Amniotic stem cell (primary cell): ENCODE measurements at regions not wholly inside any gene's neighbourhood (a gene's known extent, or its start where the extent isn't known, plus 50 kb on each side); places are given as distances from the start of the nearest gene placed in this dataset.
"Not testable (repeated sequence)": the region's sequence is repeated elsewhere in the genome, so short reads cannot be mapped to it uniquely, and the experiment has no call there.

Experiments used
- DNase-seq: peaks from one replicate; lab custom pipeline; 2025; lab: John Stamatoyannopoulos, UW

DNA sequence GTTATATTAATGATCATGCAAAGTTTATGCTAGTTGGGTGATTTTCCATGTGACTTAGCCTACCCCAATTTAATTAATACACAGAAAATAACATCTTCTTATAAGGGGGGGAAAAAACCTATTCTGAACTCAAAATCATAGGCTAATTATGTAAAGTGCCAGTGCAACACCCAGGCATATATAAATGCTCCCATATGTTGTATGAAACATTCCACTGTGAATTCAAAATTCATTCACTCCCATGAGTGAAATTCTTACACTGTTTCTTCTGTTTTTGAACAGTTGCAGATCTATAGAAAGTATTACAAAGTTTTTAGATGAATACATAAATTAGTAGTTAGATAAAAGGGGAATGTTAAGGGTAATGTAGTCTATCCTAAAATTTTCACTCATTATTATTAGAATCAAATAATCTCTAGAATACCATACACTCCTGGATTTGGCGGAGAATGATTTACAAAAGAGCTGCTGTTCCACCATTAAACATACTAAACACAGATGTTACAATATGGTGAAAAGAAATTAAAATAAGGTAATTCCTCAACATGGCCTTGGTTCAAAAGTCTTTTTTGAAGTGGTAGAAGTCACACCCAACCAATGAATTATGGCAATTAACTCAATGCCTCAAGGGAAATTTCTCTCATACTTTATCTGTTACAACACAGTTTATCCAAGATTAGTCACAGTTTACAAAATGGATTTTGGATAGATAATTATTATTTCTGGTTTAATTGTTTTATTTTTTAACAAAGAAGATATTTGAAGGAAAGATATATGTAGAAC is 454.1 kb upstream of the FLRT2 start:
- DNase-seq: no peak

DNA sequence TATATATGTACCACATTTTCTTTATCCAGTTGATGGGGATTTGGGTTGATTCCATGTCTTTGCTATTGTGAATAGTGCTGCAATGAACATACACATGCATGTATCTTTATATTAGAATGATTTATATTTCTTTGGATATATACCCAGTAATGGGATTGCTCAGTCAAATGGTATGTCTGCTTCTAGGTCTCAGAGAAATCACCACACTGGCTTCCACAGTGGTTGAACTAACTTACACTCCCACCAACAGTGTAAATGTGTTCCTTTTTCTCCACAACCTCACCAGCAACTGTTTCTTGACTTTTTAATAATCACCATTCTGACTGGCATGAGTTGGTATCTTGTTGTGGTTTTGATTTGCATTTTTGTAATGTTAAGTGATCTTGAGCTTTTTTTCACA is 452.2 kb upstream of the FLRT2 start:
- not testable (repeated sequence) for DNase-seq

DNA sequence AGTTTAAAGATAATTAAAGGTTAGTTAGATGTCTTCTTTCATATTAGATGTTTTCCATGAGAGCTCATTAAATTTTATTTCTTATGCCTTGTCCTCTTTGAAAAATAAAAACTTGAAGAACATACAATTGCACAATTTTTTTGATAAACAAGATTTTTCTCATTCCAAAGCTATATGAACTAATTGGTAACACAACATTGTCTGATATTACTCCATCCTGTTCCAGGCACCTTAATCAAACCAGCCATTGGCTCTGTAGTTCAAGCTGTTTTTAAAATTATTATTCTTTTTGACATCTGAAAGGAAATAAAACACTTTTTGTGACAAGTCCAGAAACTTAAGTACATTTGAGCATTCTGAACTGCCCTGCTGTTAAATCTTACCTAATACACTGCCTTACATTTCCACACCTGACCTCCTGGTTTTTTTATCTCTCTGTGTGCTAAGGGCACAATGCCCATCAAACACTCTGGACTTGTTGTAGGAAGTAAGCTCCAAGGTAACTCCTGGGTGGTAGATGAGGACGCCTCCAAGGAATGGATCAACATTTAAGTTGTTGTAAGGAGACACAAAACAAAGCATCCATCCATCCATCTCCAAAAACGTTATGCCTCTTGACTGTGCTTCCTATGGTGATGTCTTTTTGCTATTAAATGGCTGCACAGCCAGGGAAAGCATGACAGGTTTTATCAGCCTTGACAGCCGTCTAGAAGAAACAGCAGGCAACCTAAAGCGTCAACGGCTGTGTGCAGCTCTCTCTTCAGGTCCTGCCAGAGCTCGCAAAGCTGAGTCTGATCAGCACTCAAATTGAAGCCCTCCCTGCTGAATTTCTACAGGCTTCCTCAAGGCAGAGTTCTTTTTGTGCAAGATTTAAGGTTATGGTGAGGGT is 449.9 kb upstream of the FLRT2 start:
- no peak for DNase-seq

DNA sequence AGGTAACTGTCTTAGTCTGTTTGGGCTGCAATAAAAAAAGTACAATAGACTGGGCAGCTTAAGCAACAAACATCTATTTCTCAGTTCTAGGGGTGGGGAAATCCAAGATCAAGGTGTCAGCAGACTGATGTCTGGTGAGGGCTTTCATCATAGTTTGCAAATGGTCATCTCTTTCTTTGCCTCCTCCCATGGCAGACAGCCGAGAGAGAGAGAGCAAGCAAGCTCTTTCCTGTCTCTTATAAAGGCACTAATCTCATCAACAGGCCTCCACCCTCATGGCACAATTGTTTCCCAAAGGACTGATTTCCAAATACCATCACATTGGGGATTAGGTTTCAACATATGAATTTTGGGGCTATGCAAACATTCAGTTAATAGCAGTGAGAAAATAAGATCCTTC is 445.6 kb upstream of the FLRT2 start:
- no peak for DNase-seq

DNA sequence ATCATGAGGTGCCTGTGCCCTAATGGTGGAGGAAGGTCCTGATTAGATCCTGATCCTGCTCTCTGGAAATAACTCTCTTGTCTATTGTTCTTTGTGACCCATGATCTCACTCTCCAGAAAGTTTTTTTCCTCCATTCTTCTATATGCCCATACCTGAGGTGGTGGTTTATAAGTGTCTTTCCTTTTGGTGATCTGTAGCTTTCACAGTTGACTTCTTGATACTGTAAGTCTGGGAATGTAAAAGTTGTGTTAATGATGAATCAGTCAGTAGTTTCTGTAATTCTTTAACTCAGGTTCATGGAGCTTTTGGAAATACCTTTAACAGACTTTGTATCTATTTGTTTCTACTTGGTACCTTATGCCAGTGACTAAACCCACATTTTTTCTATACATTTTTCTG is 444.0 kb upstream of the FLRT2 start:
- DNase-seq: no peak

DNA sequence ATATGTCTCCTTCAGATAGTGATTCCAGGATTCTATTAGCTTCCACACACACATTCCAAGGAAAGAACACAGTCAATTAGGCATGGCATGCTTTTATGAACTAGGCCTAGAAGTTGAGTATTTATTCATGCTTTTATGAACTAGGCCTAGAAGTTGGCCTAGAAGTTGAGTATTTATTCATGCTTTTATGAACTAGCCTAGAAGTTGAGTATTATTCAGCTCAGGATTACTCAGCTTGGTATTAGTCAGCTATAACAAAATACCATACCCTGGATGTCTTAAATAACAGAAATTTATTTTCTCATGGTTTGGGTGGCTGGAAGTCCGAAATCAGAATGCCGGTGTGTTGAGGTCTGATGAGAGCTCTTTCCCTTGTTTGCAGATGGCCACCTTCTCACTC is 442.7 kb upstream of the FLRT2 start:
- peak; percentile 7 for DNase-seq

DNA sequence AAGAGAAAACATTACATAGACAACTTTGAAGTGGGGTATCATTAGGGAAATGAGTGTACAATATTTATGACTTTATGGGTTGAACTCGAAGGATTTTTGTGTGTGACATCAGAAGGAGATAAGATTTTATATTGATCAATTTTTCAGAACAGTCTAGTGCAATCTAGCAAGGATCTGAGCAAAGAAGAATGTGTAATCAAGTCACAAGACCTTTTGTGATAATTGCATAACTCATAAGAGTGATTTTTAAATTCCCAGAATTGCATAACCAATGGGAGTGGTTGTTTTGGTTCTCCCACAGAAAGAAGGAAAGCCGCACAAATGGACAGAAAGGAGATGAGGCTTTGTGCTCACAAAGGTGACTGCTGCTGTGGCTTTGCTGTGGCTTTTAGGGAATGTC is 441.8 kb upstream of the FLRT2 start:
- DNase-seq: no peak

DNA sequence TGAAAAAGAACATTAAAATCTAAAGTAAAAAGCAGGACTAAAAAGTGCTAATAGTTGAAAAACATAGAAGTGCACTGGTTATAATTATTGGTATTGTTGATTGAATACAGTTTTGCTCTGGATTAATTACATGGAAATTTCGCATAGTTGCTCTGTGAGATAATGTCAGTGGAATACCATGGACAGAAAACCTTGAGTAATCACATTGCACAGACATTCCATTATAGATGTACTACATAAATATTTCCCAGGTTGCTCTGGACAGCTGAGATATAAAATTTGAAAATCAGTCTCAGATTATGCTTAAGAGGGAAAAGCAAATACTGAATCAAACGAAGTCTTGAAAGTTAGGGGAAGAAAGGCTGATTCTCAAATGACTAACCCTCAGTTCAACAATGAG is 439.3 kb upstream of the FLRT2 start:
- peak; percentile 1 for DNase-seq

DNA sequence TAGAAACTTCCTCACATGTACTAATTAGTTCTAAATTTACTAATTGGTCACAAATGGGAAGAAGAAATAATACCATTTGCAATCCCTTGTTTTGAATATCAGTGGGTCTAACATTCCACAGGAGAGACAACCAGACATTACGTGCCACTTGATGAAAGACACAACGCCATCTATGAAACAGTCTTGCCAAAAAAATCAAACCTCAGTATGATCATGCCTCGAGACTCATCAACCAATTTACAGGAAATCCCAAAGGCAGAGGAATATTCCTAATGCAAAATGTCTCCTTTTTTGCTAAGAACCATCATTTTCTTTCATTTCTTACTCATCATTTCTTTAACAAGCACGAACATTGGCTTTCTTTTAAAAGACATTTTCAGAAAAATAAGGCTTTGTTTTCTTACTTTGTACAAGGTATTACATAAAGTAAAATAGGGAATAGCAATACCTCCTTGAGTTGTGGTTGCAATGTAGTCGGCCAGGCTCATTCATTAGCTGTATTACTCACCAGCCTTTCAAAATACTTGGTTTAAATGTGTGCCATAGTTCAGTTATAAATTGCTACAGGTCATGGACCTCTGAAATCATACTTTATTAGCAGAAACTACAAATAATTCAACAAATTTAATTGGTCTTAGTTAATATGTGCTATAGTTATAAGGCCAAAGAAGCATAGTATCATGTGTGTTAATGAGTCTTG is 436.2 kb upstream of the FLRT2 start:
- no peak for DNase-seq

DNA sequence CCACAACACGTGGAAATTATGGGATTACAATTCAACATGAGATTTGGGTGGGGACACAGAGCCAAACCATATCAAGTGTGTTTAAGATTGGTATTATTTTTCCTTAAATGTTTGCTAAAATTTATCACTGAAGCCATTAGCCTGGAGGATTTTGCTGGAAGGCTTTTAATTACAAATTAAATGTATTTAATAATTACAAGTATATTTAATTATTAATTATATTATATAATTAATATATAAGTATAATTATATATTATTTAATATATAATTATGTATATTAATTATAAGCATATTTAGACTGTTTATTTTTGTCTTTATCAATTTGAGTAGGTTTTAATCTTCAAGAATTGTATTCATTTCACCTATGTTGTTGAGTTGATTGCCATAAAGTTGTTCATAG is 427.4 kb upstream of the FLRT2 start:
- no peak for DNase-seq

DNA sequence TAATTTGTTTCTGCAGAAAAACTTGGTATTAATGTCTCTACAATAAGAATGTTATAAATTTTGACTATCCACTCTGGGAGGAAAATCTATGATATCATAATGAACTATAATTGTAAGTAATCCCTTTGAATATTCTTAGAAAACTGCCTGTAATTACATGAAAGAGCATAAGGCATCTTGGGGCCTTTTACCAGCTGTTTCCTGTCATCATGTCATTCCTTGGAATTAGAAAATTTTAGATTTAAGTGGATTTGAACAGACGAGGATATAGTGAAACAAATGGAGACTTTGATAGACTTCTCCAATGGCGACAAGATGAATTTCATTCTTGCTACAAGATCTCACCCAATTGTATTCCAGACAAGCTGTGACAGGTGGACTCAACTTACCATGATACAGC is 423.4 kb upstream of the FLRT2 start:
- DNase-seq: no peak

DNA sequence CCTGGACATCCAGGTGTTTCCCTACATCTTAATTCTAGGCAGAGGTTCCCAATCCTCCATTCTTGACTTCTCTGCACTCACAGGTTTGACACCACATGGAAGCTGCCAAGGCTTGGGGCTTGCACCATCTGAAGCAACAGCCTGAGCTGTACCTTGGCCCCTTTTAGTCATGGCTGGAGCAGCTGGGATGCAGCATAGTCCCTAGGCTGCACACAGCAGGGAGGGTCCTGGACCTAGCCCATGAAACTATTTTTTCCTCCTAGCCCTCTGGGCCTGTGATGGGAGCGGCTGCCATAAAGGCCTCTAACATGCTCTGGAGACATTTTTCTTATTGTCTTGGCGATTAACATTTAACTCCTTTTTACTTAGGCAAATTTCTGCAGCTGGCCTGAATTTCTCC is 417.2 kb upstream of the FLRT2 start:
- no peak for DNase-seq

DNA sequence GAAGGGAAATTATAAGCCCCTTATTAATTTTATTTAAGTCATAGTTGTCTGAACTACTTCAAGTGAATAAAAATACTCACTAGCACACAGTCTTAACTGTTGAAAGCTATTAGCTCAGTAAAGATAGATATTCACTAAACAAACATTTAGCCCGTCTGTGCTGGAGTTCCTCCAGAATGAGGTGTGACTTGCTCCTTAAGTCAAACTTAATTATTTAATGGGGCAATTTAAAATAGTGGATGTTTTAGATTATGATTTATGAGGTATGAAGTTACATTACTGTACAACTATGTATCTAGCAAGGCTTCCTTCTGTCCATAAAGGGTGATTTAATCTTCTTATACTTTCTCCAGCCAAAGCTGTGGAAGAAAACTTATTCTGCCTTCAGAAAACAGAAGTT is 414.0 kb upstream of the FLRT2 start:
- no peak for DNase-seq

DNA sequence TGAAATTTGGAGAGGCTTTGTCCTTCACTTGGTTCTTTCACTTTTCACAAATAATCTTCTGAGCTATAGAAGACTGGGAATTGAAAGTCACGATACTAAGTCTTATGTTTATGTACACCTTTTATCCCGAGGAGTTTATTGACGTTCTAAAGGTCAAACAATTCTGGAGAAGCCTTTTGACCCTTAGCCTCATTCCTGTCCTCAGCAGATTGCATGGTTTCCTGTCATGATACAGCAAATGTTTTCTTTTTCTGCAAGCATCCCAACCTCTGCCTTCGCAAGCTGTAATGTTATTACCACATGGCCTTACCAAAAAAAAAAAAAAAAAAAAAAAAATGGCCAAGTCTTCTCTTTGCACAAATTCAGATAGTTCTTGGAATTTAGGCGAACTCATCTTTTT is 411.7 kb upstream of the FLRT2 start:
- no peak for DNase-seq

DNA sequence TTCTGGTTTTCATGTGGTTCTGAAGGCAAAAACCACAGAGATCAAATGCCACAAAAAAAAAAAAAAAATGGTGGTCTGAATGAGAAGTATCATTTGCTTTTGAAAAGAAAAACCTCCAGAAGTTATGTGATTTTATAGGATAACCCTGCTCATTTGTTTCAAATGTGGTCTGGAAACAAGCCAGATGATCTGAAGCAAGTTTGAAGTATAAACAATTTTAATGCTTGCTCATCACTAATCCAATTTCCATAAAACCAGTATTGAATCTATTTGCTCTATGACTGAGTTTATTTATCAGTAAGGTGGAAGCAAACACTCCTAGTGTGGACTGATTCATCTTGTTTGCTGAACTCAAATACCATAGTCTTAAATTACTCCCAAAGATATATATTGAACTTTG is 407.3 kb upstream of the FLRT2 start:
- no peak for DNase-seq

DNA sequence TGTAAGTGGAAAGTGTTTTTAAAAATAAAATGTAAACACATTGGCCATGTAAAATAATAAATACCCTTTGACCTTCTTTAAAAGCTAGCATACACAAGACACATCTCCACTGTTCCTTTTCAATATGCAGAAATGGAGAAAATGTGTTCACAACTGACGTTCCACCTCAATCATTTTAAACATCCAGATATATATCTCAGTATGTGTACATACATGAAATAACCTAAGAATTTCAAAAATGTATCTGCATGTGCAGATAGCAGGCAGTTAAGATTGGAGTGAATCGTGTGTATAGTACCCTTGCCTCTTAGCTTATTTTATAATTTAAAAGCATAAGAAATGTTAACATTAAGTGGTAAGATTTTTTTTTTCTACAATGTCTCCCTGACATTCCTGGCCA is 406.2 kb upstream of the FLRT2 start:
- no peak for DNase-seq

DNA sequence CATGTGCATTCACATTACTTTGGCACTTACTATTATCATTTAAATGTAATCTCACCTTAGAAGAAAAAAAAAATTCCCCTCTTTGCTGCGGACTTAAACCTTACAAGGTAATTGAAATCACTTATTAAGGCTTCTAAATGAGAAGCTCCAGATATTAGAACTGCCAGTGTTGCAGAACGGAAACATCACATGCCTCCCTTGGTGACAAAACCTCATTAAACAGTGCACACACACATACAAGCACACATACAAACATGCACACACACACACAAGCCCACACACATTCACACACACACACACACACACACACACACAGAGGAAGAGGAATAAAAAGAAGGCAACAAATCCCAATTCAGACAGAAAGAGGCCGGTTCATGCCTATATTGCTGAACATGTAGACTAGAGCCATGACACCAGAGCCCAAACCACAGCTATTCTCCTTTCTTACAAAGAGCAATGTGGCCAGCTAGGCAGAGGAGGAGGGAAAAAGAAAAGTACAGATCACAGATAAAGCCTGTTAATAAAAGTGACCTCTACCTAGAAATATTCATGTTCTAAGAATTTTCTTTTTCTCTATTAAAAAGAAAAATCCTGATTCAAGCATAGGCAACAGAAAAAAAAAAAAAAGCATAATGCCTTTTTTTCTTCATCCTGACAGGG is 405.2 kb upstream of the FLRT2 start:
- DNase-seq: no peak

DNA sequence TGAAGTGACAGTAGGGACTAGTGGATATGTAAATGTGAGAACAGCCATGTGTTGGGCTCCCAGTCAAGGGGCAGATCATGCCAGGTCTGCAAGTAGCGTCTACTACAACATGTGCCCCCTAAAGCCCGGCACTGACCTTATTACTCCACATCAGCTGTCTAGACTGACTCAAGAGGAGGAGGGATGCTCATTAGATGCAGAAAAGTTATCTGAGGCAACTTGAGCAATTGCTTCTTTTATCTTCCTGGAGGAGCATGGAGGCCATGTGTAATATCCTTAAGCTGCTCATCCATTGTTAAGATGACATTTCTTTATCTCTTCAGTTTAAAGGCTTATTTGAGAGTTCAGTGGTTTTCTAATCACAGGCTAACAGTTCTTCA is 404.7 kb upstream of the FLRT2 start:
- no peak for DNase-seq

DNA sequence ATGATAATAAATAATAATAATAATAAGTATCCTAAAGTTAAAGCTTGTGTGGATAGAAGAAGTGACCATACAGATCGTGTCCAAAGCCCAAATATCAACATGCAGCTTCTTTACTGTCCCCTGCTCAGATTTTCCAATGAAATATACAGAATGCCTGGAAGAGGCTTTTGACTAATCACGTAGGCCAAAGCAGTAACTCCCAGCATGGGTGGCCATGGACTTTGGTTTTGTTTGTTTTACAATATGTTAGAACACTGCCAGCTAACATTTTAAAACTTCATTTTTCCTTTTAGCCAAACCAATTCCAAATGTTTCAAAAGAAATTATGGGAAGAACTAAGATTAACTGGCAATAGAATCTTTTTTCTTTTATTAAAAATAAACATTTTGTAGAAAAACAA is 400.0 kb upstream of the FLRT2 start:
- DNase-seq: no peak

DNA sequence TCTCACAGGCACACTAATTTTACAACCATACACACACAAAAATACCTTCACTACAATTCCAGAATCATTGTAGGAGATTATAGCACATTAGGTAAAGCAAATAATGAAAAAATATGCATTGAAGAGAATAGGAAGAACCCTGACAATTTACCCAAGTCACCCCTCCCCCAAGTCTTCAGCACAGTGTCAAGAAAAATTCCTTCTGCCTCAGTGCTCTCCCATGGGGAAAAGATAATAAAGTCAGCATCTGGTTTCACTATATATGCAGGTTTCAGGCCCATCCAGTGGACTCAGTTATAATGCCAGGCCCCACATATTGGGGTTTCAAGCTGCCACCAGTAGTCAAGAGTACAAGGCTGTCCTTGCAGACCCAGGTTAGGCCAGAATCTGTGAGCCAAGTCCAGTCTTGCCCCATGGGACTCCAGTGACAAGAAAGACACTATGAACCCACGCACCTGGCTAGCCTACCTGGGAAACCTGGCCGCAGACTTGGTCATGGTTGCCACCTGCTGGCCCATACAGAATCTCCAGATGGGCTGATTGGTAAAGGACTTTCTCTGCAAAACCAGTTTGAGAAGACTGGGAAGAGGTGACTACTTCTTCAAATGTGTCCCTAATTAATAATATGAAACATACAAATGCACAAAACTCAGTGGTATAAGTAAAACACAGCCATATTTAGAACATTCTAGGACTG is 398.6 kb upstream of the FLRT2 start:
- DNase-seq: no peak

DNA sequence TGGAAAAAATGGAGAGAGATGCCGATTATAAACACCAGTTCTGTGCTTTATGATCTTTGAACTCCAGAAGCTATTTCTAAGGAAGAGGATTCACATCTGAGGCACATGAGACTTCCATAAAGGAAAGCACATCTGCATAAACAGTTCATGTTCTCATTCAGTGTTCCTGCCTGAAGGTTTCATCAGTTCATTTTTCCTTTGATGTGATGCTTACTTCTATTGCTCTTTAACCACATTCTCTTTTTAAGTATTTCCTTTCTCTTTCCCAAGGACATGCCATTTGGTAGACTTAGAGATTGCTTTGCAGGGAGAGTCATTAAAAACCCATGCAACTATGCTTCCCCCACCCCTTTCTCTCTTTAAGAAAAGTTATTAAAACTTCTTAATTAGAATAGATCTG is 387.0 kb upstream of the FLRT2 start:
- DNase-seq: no peak

DNA sequence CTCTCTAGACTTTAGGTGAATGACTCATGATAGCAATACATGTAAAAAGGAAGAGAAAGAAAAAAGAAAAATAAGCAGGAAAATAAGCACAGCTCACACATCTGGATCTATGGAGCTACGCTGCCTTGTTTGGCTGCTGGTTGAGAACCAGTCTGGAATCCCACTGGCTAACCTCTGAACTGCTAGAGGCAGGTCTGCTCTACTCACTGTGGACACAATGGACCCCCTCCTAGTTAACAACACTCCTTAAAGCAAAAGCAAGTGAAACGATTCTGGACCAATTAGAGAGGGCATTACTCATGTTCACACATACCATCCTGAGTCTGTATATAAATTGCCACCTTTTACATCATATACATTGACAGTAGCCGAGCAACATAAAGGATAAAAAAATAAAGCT is 383.2 kb upstream of the FLRT2 start:
- no peak for DNase-seq
